ENCODE measurements at regions not wholly inside any gene's neighbourhood (a gene's known extent, or its start where the extent isn't known, plus 50 kb on each side); places are given as distances from the start of the nearest gene placed in this dataset.

GRCh38 chr3:147483578-147483977 lies 74.4 kb downstream of the ZIC1 start:
- TF ChIP-seq POLR2AphosphoS5 (IDR thresholded peaks at IDR 0.05) (no peak), POLR2A (IDR thresholded peaks at IDR 0.05) (no peak)
- TF ChIP-seq, protein P1, sequence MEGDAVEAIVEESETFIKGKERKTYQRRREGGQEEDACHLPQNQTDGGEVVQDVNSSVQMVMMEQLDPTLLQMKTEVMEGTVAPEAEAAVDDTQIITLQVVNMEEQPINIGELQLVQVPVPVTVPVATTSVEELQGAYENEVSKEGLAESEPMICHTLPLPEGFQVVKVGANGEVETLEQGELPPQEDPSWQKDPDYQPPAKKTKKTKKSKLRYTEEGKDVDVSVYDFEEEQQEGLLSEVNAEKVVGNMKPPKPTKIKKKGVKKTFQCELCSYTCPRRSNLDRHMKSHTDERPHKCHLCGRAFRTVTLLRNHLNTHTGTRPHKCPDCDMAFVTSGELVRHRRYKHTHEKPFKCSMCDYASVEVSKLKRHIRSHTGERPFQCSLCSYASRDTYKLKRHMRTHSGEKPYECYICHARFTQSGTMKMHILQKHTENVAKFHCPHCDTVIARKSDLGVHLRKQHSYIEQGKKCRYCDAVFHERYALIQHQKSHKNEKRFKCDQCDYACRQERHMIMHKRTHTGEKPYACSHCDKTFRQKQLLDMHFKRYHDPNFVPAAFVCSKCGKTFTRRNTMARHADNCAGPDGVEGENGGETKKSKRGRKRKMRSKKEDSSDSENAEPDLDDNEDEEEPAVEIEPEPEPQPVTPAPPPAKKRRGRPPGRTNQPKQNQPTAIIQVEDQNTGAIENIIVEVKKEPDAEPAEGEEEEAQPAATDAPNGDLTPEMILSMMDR (IDR thresholded peaks at IDR 0.05): no peak

Measured in gastroesophageal sphincter (tissue), 3 donors.